ENCODE measurements at regions not wholly inside any gene's neighbourhood (a gene's known extent, or its start where the extent isn't known, plus 50 kb on each side); places are given as distances from the start of the nearest gene placed in this dataset.

DNA sequence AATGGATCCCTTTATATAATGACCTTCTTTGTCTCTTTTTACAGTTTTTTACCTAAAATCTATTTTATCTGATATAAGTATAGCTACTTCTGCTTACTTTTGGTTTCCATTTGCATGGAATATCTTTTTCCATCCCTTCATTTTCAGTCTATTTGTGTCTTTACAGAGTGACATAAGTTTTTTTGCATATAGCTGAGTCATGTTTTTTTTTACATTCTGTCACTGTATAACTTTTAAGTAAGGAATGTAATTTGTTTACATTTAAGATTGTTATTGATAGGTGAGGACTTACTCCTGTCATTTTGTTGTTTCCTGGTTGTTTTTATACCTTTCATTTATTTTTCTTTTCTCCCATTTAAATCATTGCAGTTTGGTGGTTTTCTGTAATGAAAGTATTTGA lies 402.7 kb upstream of the ADGRL2 start:
- Mint-ChIP-seq H3K36me3 (ENCODE audit: low read depth) (no peaks in the 10 kb centered on the region), H3K4me3 (no peak overlapping the region), H3K9me3 (peaks cover 21% of the 10 kb centered on the region), H3K4me1 (ENCODE audit: low read depth) (no peaks in the 10 kb centered on the region), H3K27ac (no peak overlapping the region), H3K27me3 (no peaks in the 10 kb centered on the region)
- H3K27ac ChIP-seq (ENCODE audit: low read depth in 1 of 2, low read length in 2 of 2): no peak overlapping the region
- no peaks in the 10 kb centered on the region for H3K27me3 ChIP-seq (ENCODE audit: control insufficient read depth in 1 of 2, insufficient read depth in 2 of 2, low read length in 2 of 2)
- H3K4me3 ChIP-seq (ENCODE audit: low read length): no peak overlapping the region
- no peak for ATAC-seq (ENCODE audit: poor library complexity)
- POLR2A ChIA-PET: no interaction called here
- H3K9me3 ChIP-seq (ENCODE audit: control insufficient read depth in 1 of 2, insufficient read depth in 1 of 2, low read length in 2 of 2): peaks cover 8 to 11% of the 10 kb centered on the region in 2 experiments
- no peaks in the 10 kb centered on the region for H3K36me3 ChIP-seq (ENCODE audit: insufficient read depth, low read length)
- H3K4me1 ChIP-seq (ENCODE audit: insufficient read depth, low read length): no peaks in the 10 kb centered on the region
- CTCF ChIA-PET: no interaction called here
- no peak for DNase-seq
- intact Hi-C loops (cut with DNase I, micrococcal nuclease): no loop called here
- TF ChIP-seq, protein P1, sequence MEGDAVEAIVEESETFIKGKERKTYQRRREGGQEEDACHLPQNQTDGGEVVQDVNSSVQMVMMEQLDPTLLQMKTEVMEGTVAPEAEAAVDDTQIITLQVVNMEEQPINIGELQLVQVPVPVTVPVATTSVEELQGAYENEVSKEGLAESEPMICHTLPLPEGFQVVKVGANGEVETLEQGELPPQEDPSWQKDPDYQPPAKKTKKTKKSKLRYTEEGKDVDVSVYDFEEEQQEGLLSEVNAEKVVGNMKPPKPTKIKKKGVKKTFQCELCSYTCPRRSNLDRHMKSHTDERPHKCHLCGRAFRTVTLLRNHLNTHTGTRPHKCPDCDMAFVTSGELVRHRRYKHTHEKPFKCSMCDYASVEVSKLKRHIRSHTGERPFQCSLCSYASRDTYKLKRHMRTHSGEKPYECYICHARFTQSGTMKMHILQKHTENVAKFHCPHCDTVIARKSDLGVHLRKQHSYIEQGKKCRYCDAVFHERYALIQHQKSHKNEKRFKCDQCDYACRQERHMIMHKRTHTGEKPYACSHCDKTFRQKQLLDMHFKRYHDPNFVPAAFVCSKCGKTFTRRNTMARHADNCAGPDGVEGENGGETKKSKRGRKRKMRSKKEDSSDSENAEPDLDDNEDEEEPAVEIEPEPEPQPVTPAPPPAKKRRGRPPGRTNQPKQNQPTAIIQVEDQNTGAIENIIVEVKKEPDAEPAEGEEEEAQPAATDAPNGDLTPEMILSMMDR (IDR thresholded peaks at IDR 0.05): no peak

DNA sequence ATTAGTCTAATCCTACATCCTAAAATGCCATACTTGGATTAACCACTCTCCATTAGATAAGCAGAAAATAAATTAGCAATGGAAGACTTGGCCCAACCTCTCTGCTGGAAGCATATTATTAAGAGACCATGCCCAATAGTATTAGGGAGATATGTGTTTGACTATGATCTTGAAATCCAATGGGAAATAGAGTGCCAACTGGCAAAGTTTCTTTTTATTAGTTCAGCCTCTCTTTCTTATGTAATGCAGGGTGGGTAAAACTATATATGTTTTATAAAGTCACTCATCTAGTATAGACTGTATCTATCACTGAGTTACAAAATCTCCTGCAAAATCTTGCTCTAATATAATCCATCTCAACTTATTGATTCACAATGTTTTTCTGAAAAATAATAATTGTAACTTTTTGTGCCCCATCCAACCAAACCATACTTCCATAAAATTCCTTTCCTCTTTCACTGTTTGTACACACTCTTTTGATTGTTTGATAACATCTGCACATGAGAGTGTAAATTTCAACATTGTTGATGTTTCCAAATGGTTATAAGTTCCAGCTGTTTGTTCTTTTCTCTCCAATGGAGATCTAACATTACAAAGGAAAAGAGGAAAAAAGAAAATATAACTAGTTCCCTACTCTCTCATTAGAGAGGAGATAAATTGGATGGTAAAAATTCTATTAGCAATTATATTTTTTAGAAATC lies 408.1 kb upstream of the ADGRL2 start:
- H3K4me3 Mint-ChIP-seq: no peak overlapping the region

DNA sequence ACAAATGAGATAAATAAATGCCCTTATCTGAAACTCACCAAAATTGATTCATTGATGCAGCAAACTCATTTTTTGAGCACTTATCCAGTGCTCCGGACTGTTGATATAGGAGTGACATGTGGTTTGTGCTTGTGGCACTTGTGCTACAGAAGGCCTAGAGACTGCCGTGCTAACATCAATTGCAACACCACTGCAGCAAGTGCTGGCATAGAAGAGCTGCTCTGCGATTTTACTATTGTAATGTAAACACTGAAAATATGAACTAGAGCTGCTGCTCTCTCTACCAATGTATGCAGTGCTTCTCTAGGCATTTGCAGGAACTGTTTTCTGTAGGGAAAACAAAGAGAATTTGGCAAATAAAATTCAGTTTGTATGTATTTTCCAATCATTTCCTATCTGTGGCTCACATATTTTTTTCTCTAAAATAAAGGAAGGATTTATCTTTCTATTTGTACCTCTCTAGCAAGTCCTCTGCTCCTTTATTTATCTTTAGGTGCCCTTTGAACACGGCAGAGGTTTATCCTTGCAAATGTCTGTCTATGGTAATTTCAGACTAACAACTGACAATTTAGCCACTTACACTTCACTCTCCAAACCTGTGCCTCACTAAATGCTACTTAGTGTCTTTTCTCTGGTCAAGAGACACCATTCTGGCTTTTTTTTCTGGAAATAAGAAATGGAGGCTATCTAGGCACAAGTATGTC lies 409.5 kb upstream of the ADGRL2 start:
- Mint-ChIP-seq H3K4me1 (ENCODE audit: low read depth) (no peaks in the 10 kb centered on the region), H3K27me3 (no peaks in the 10 kb centered on the region), H3K36me3 (ENCODE audit: low read depth) (no peaks in the 10 kb centered on the region), H3K4me3 (no peak overlapping the region), H3K9me3 (peaks cover 7% of the 10 kb centered on the region), H3K27ac (no peak overlapping the region)
- ChIA-PET POLR2A (no interaction called here), CTCF (no interaction called here)
- no peaks in the 10 kb centered on the region for H3K27me3 ChIP-seq (ENCODE audit: control insufficient read depth in 1 of 2, insufficient read depth in 2 of 2, low read length in 2 of 2)
- H3K4me3 ChIP-seq (ENCODE audit: low read length): no peak overlapping the region
- TF ChIP-seq, protein P1 (IDR thresholded peaks at IDR 0.05): no peak
- no peaks in the 10 kb centered on the region for H3K4me1 ChIP-seq (ENCODE audit: insufficient read depth, low read length)
- ATAC-seq (ENCODE audit: poor library complexity) (no peak), DNase-seq (no peak)
- H3K36me3 ChIP-seq (ENCODE audit: insufficient read depth, low read length): no peaks in the 10 kb centered on the region
- no peaks in the 10 kb centered on the region for H3K9me3 ChIP-seq (ENCODE audit: control insufficient read depth in 1 of 2, insufficient read depth in 1 of 2, low read length in 2 of 2)
- no peak overlapping the region for H3K27ac ChIP-seq (ENCODE audit: low read depth in 1 of 2, low read length in 2 of 2)
- intact Hi-C loops (cut with DNase I, micrococcal nuclease): no loop called here

More for the DNA sequence above, 408.1 kb upstream of the ADGRL2 start:
- Histone ChIP-seq H3K4me3 (ENCODE audit: low read length) (no peak overlapping the region), H3K9me3 (ENCODE audit: control insufficient read depth in 1 of 2, insufficient read depth in 1 of 2, low read length in 2 of 2) (no peaks in the 10 kb centered on the region), H3K4me1 (ENCODE audit: insufficient read depth, low read length) (no peaks in the 10 kb centered on the region), H3K27me3 (ENCODE audit: control insufficient read depth in 1 of 2, insufficient read depth in 2 of 2, low read length in 2 of 2) (no peaks in the 10 kb centered on the region), H3K36me3 (ENCODE audit: insufficient read depth, low read length) (no peaks in the 10 kb centered on the region), H3K27ac (ENCODE audit: low read depth in 1 of 2, low read length in 2 of 2) (no peak overlapping the region)
- DNase-seq: no peak
- H3K36me3 Mint-ChIP-seq (ENCODE audit: low read depth): no peaks in the 10 kb centered on the region
- ATAC-seq (ENCODE audit: poor library complexity): no peak
- intact Hi-C loops (cut with DNase I, micrococcal nuclease): no loop called here
- H3K4me1 Mint-ChIP-seq (ENCODE audit: low read depth): no peaks in the 10 kb centered on the region
- ChIA-PET POLR2A (no interaction called here), CTCF (no interaction called here)
- TF ChIP-seq, protein P1 (IDR thresholded peaks at IDR 0.05): no peak
- peaks cover 12% of the 10 kb centered on the region for H3K9me3 Mint-ChIP-seq
- no peak overlapping the region for H3K27ac Mint-ChIP-seq
- H3K27me3 Mint-ChIP-seq: no peaks in the 10 kb centered on the region
